Inferior parietal cortex (tissue), 1 donor: ENCODE measurements at regions not wholly inside any gene's neighbourhood (a gene's known extent, or its start where the extent isn't known, plus 50 kb on each side); places are given as distances from the start of the nearest gene placed in this dataset.

Experiments used
- DNase-seq: peaks from one replicate; pipeline ENCODE4 v3.0.0-alpha.2; 2016; ENCODE audit errors: extremely low spot score

GRCh38 chr1:5750186-5751162 lies 241.8 kb downstream of the NPHP4 start:
- DNase-seq, result no peak

GRCh38 chr1:5748286-5749225 lies 243.7 kb downstream of the NPHP4 start:
- no peak for DNase-seq

- DNase-seq, result no peak
Observed at GRCh38 chr1:5747426-5748285, 244.6 kb downstream of the NPHP4 start.

- no peak for DNase-seq
Observed at GRCh38 chr1:5746611-5747425, 245.4 kb downstream of the NPHP4 start.

GRCh38 chr1:5745800-5746610 lies 246.2 kb downstream of the NPHP4 start:
- peak; percentile 81 for DNase-seq

- peak; percentile 75 for DNase-seq
Observed at GRCh38 chr1:5744911-5745799, 247.1 kb downstream of the NPHP4 start.

GRCh38 chr1:5744341-5744740 lies 247.9 kb downstream of the NPHP4 start:
- no peak for DNase-seq

- DNase-seq, result no peak
Observed at GRCh38 chr1:5743435-5744095, 248.7 kb downstream of the NPHP4 start.

GRCh38 chr1:5742801-5743200 lies 249.4 kb downstream of the NPHP4 start:
- DNase-seq, result no peak

- no peak for DNase-seq
Observed at GRCh38 chr1:5742032-5742431, 250.2 kb downstream of the NPHP4 start.

- no peak for DNase-seq
Observed at GRCh38 chr1:5740865-5741860, 251.1 kb downstream of the NPHP4 start.

GRCh38 chr1:5740450-5740849 lies 251.8 kb downstream of the NPHP4 start:
- peak; percentile 45 for DNase-seq

GRCh38 chr1:5739561-5740078 lies 252.6 kb downstream of the NPHP4 start:
- no peak for DNase-seq

GRCh38 chr1:5738911-5739462 lies 253.2 kb downstream of the NPHP4 start:
- DNase-seq, result no peak

- no peak for DNase-seq
Observed at GRCh38 chr1:5737081-5737480, 255.1 kb downstream of the NPHP4 start.

- DNase-seq, result no peak
Observed at GRCh38 chr1:5734996-5735395, 257.2 kb downstream of the NPHP4 start.
